H1 (cell line): ENCODE measurements at regions not wholly inside any gene's neighbourhood (a gene's known extent, or its start where the extent isn't known, plus 50 kb on each side); places are given as distances from the start of the nearest gene placed in this dataset.

Source experiments
- ATF3 ChIP-seq: IDR thresholded peaks from 2 replicates; pipeline ENCODE4 v1.6.1; 2011; ENCODE audit warnings: low read depth, mild to moderate bottlenecking, low read length; ENCODE audit not compliant: insufficient read depth
- BRCA1 ChIP-seq: IDR thresholded peaks from 2 replicates; pipeline ENCODE4 v1.6.1; 2012; ENCODE audit warnings: low read depth, low read length, improper control_type of control experiment
- EGR1 ChIP-seq: IDR thresholded peaks from 2 replicates; pipeline ENCODE4 v1.6.1; 2011; ENCODE audit warnings: low read depth, low read length, borderline replicate concordance
- SIRT6 ChIP-seq: IDR thresholded peaks from one replicate; pipeline ENCODE4 v1.7.1; 2012; ENCODE audit warnings: low read length, inconsistent platforms
- TAF7 ChIP-seq: optimal IDR thresholded peaks from 2 replicates; pipeline ENCODE3; 2011; ENCODE audit warnings: low read depth, mild to moderate bottlenecking, inconsistent platforms, low read length, moderate library complexity, borderline replicate concordance

GRCh38 chr14:66413901-66414300, 72.3 kb upstream of the CCDC196 start (continued):
- TF ChIP-seq ATF3 (no peak), BRCA1 (no peak), EGR1 (no peak), SIRT6 (no peak), TAF7 (no peak)
